Mesenchymal stem cell (in vitro differentiated cells and primary cell): ENCODE measurements at regions not wholly inside any gene's neighbourhood (a gene's known extent, or its start where the extent isn't known, plus 50 kb on each side); places are given as distances from the start of the nearest gene placed in this dataset.
"Not testable (repeated sequence)": the region's sequence is repeated elsewhere in the genome, so short reads cannot be mapped to it uniquely, and the experiment has no call there.

Experiments used
- DNase-seq: peaks from one replicate; pipeline ENCODE4 v3.0.0-alpha.2; 2013
- H2AFZ ChIP-seq: one replicate; pipeline ENCODE4 v1.6.1; 2013; ENCODE audit warnings: low read depth, mild to moderate bottlenecking, control low read depth, inconsistent platforms, low read length, moderate library complexity
- H2AK5ac ChIP-seq: 2 replicates; pipeline ENCODE4 v1.6.1; 2013; ENCODE audit warnings: low read length, moderate library complexity, mild to moderate bottlenecking, inconsistent platforms; ENCODE audit not compliant: severe bottlenecking
- H2BK120ac ChIP-seq: one replicate; pipeline ENCODE4 v1.6.1; 2013; ENCODE audit warnings: low read depth, mild to moderate bottlenecking, inconsistent platforms, low read length, moderate library complexity
- H2BK12ac ChIP-seq, 2 experiments: one replicate each; pipeline ENCODE4 v1.6.1; 2013; ENCODE audit warnings: inconsistent platforms in 2 of 2, low read length in 2 of 2, mild to moderate bottlenecking in 2 of 2, moderate library complexity in 2 of 2, control low read depth in 1 of 2
- H2BK15ac ChIP-seq: one replicate; pipeline ENCODE4 v1.6.1; 2013; ENCODE audit warnings: mild to moderate bottlenecking, low read depth, inconsistent platforms; ENCODE audit not compliant: poor library complexity, severe bottlenecking
- H2BK5ac ChIP-seq: 2 replicates; pipeline ENCODE4 v1.6.1; 2013; ENCODE audit warnings: low read depth, mild to moderate bottlenecking, low read length, control low read depth, inconsistent platforms; ENCODE audit not compliant: poor library complexity, severe bottlenecking
- H3K14ac ChIP-seq, 2 experiments: one replicate each; pipeline ENCODE4 v1.6.1; 2013; ENCODE audit warnings: inconsistent platforms in 2 of 2, low read length in 2 of 2, control low read depth in 1 of 2, mild to moderate bottlenecking in 1 of 2, moderate library complexity in 1 of 2
- H3K18ac ChIP-seq, 2 experiments: one replicate each; pipeline ENCODE4 v1.6.1; 2013; ENCODE audit warnings: inconsistent platforms in 2 of 2, low read length in 2 of 2, control low read depth in 1 of 2, low read depth in 1 of 2, mild to moderate bottlenecking in 1 of 2
- H3K23ac ChIP-seq, 2 experiments: one replicate each; pipeline ENCODE4 v1.6.1; 2013; ENCODE audit warnings: inconsistent platforms in 2 of 2, low read length in 2 of 2, mild to moderate bottlenecking in 2 of 2, moderate library complexity in 2 of 2, control low read depth in 1 of 2
- H3K27ac ChIP-seq: 2 replicates; pipeline ENCODE4 v1.5.1; 2013; ENCODE audit warnings: mild to moderate bottlenecking, moderate library complexity, low read length, control low read depth, inconsistent platforms; ENCODE audit not compliant: poor library complexity, severe bottlenecking
- H3K27me3 ChIP-seq, 2 experiments: 2 replicates each; pipeline versions ENCODE4 v1.6.1 to v1.7.0; 2013; ENCODE audit warnings: low read length in 2 of 2, mild to moderate bottlenecking in 2 of 2, moderate library complexity in 2 of 2, control low read depth in 1 of 2, inconsistent platforms in 1 of 2; ENCODE audit not compliant: control insufficient read depth in 1 of 2, insufficient read depth in 1 of 2
- H3K36me3 ChIP-seq, 2 experiments: 2 replicates each; pipeline versions ENCODE4 v1.6.1 to v1.7.0; 2013; ENCODE audit warnings: low read length in 2 of 2, control low read depth in 1 of 2, inconsistent platforms in 1 of 2, low read depth in 1 of 2, mild to moderate bottlenecking in 1 of 2; ENCODE audit not compliant: insufficient read depth in 2 of 2, control insufficient read depth in 1 of 2
- H3K4ac ChIP-seq, 2 experiments: one replicate each; pipeline ENCODE4 v1.6.1; 2013; ENCODE audit warnings: inconsistent platforms in 2 of 2, low read length in 2 of 2, mild to moderate bottlenecking in 2 of 2, moderate library complexity in 2 of 2, control low read depth in 1 of 2, low read depth in 1 of 2
- H3K4me1 ChIP-seq: 2 replicates; pipeline ENCODE4 v1.6.1; 2013; ENCODE audit warnings: low read depth, low read length, control low read depth; ENCODE audit not compliant: control insufficient read depth, insufficient read depth
- H3K4me2 ChIP-seq: 2 replicates; pipeline ENCODE4 v1.6.1; 2013; ENCODE audit warnings: low read length, mild to moderate bottlenecking, inconsistent platforms; ENCODE audit not compliant: poor library complexity, severe bottlenecking
- H3K4me3 ChIP-seq, 2 experiments: 2 replicates each; pipeline versions ENCODE4 v1.5.1 to v1.7.0; 2013; ENCODE audit warnings: low read length in 2 of 2, mild to moderate bottlenecking in 2 of 2, control low read depth in 1 of 2, low read depth in 1 of 2; ENCODE audit not compliant: insufficient read depth in 1 of 2
- H3K79me1 ChIP-seq: replicated peaks from 2 replicates; pipeline ENCODE4 v1.6.1; 2013; ENCODE audit warnings: mild to moderate bottlenecking, control low read depth, low read length, inconsistent platforms; ENCODE audit not compliant: poor library complexity, severe bottlenecking
- H3K9ac ChIP-seq: 2 replicates; pipeline ENCODE4 v1.7.0; 2013; ENCODE audit warnings: mild to moderate bottlenecking, low read length, moderate library complexity
- H3K9me3 ChIP-seq: 2 replicates; pipeline ENCODE4 v1.7.0; 2013; ENCODE audit warnings: mild to moderate bottlenecking, low read length; ENCODE audit not compliant: control insufficient read depth
- H4K8ac ChIP-seq: one replicate; pipeline ENCODE4 v1.6.1; 2013; ENCODE audit warnings: inconsistent platforms, mild to moderate bottlenecking, low read length, moderate library complexity
- H4K91ac ChIP-seq: one replicate; pipeline ENCODE4 v1.6.1; 2013; ENCODE audit warnings: mild to moderate bottlenecking, low read length, inconsistent platforms
- WGBS: methylation state at CpG from one replicate; pipeline ENCODE4 v1.1.7; 2013; ENCODE audit warnings: mixed read lengths; 5-methylcytosine and 5-hydroxymethylcytosine counted together

- Histone ChIP-seq H2BK120ac (no peak overlapping the region), H3K36me3 (no peaks in the 10 kb centered on the region), H2BK12ac (no peak overlapping the region), H2BK5ac (no peak overlapping the region), H2BK15ac (no peak overlapping the region), H3K79me1 (no peaks in the 10 kb centered on the region), H4K8ac (no peak overlapping the region), H4K91ac (no peak overlapping the region), H2AK5ac (no peak overlapping the region), H2AFZ (no peak overlapping the region), H3K4me3 (no peak overlapping the region), H3K27ac (no peak overlapping the region), H3K4me2 (no peak overlapping the region), H3K23ac (no peak overlapping the region), H3K9ac (no peak overlapping the region), H3K18ac (no peak overlapping the region), H3K9me3 (no peaks in the 10 kb centered on the region), H3K14ac (no peak overlapping the region), H3K4me1 (no peaks in the 10 kb centered on the region), H3K4ac (no peak overlapping the region), H3K27me3 (peaks cover 3 to 25% of the 10 kb centered on the region in 2 experiments)
- DNase-seq = no peak
- WGBS = 89% methylated on average over 2 of the region's 7 CpGs
Measured at GRCh38 chr11:33988586-33989370, 62.8 kb upstream of the CAPRIN1 start.

GRCh38 chr11:33987975-33988580, 63.5 kb upstream of the CAPRIN1 start:
- Histone ChIP-seq H2AFZ (no peak overlapping the region), H2BK120ac (no peak overlapping the region), H2BK5ac (no peak overlapping the region), H4K91ac (no peak overlapping the region), H3K79me1 (no peaks in the 10 kb centered on the region), H3K36me3 (no peaks in the 10 kb centered on the region), H3K27me3 (peaks cover 3 to 32% of the 10 kb centered on the region in 2 experiments), H3K14ac (no peak overlapping the region), H3K18ac (no peak overlapping the region), H2BK12ac (no peak overlapping the region), H3K4ac (no peak overlapping the region), H3K23ac (no peak overlapping the region), H3K9me3 (no peaks in the 10 kb centered on the region), H3K9ac (no peak overlapping the region), H4K8ac (no peak overlapping the region), H3K27ac (no peak overlapping the region), H2BK15ac (no peak overlapping the region), H3K4me3 (no peak overlapping the region), H3K4me1 (no peaks in the 10 kb centered on the region), H2AK5ac (no peak overlapping the region), H3K4me2 (no peak overlapping the region)
- 74% methylated on average over 9 of the region's 12 CpGs for WGBS
- peak; percentile 73 for DNase-seq

- H2BK5ac ChIP-seq = no peak overlapping the region
- H3K18ac ChIP-seq = no peak overlapping the region
- no peaks in the 10 kb centered on the region for H3K79me1 ChIP-seq
- H2BK12ac ChIP-seq = no peak overlapping the region
- H2AFZ ChIP-seq = no peak overlapping the region
- no peak overlapping the region for H4K8ac ChIP-seq
- H3K4me3 ChIP-seq = no peak overlapping the region
- H2BK120ac ChIP-seq = no peak overlapping the region
- no peak overlapping the region for H4K91ac ChIP-seq
- DNase-seq = no peak
- no peak overlapping the region for H2BK15ac ChIP-seq
- WGBS = no CpG with 5 or more reads among the region's 3 CpGs
- no peak overlapping the region for H3K4ac ChIP-seq
- H3K27ac ChIP-seq = no peak overlapping the region
- no peaks in the 10 kb centered on the region for H3K36me3 ChIP-seq
- H3K9me3 ChIP-seq = no peaks in the 10 kb centered on the region
- no peak overlapping the region for H3K14ac ChIP-seq
- H3K4me2 ChIP-seq = no peak overlapping the region
- no peak overlapping the region for H3K23ac ChIP-seq
- H3K4me1 ChIP-seq = no peaks in the 10 kb centered on the region
- H3K27me3 ChIP-seq = peaks cover 3 to 32% of the 10 kb centered on the region in 2 experiments
- no peak overlapping the region for H2AK5ac ChIP-seq
- H3K9ac ChIP-seq = no peak overlapping the region
Measured at GRCh38 chr11:33987545-33987944, 64.0 kb upstream of the CAPRIN1 start.

- not testable (repeated sequence) for H4K91ac ChIP-seq, H3K79me1 ChIP-seq, H3K4ac ChIP-seq, H2AFZ ChIP-seq, DNase-seq, H4K8ac ChIP-seq, H2BK120ac ChIP-seq, H3K14ac ChIP-seq, H3K9ac ChIP-seq, H2BK15ac ChIP-seq, H2AK5ac ChIP-seq, H3K36me3 ChIP-seq, H2BK12ac ChIP-seq, H3K4me3 ChIP-seq, H3K27ac ChIP-seq, H2BK5ac ChIP-seq, H3K23ac ChIP-seq, H3K18ac ChIP-seq, H3K9me3 ChIP-seq, H3K4me1 ChIP-seq, H3K4me2 ChIP-seq
- peaks cover 3 to 26% of the 10 kb centered on the region in 2 experiments for H3K27me3 ChIP-seq
- 74% methylated on average over 9 of the region's 12 CpGs for WGBS
Measured at GRCh38 chr11:33986597-33987501, 64.7 kb upstream of the CAPRIN1 start.
